HG02571 (cell line): ENCODE measurements at regions not wholly inside any gene's neighbourhood (a gene's known extent, or its start where the extent isn't known, plus 50 kb on each side); places are given as distances from the start of the nearest gene placed in this dataset.
"Not testable (repeated sequence)": the region's sequence is repeated elsewhere in the genome, so short reads cannot be mapped to it uniquely, and the experiment has no call there.

Source experiments
- ATAC-seq: cut with Tn5 transposase; IDR thresholded peaks from one replicate; pipeline ENCODE4 v1.9.1; 2021; ENCODE audit warnings: mild to moderate bottlenecking, moderate library complexity; ENCODE audit not compliant: unreplicated experiment

DNA sequence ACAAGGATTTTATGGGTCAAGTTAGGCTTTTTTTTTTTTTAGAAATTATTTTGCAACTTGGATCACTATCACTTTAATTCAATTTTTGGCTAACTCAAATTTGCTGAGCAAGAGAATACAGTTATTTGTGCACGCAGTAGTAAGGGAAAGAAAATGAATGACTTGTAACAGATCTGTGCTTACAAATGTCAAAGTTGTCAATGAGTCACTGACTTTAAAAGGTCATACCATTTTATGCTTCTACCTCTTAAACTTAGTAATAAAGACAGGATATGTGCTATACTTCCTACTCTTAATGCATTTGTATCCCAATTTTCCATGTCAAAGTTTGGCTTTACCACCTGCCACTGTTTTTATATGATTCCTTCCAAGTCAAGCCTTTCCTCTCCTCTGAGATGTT is 131.1 kb upstream of the FBXO33 start:
- no peak for ATAC-seq

DNA sequence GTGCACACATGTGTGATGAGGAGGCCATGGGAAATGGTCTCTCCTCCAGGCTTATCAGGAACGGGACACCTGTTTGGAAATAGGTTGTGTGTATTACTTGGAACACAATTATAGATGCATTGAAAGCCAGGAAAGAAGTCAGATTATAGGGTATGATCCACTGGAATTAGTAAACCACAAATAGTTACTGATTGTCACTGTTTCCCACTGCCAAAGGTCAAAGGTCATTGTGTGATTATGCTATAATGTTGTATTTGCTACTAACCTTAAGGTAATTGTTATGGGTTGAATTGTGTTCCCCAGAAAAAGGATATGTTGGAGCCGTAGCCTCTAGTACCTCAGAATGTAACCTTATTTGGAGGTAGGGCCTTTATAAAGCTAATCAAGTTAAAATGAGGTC is 129.9 kb upstream of the FBXO33 start:
- no peak for ATAC-seq

DNA sequence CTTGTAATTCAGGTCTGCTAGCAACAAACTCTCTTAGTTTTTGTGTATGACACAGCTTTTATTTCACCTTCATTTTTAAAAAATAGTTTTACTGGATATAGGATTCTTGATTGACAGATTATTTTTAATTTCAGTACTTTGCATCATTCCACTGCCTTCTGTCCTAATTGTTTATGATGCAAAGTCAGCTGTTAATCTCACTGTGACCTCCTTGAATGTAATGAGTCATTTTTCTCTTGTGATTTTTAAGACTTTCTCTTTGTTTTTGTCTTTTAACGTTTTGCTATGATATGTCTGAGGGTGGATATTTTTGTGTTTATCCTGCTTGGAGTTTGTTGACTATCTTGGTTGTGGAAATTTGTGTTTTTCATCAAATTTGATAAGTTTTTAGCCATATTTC is 126.3 kb upstream of the FBXO33 start:
- ATAC-seq, result no peak

DNA sequence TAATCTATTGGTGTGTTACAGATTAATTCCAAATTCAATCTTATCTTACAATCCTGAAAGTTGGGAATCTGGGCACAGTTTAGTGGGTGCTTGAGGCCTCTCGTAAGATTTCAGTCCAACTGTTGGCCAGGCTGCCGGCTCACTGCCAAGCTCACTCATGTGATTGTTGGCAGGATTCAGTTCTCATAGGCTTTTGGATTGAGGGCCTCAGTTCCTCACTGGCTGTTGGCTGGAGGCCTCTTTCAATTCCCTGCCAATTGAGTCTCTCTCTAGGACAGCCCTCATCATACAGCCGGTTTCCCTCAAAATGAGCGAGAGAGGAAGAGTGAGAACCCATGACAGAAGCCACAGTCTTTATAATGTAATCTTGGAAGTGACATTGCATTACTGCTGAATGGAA is 123.5 kb upstream of the FBXO33 start:
- ATAC-seq, result no peak

DNA sequence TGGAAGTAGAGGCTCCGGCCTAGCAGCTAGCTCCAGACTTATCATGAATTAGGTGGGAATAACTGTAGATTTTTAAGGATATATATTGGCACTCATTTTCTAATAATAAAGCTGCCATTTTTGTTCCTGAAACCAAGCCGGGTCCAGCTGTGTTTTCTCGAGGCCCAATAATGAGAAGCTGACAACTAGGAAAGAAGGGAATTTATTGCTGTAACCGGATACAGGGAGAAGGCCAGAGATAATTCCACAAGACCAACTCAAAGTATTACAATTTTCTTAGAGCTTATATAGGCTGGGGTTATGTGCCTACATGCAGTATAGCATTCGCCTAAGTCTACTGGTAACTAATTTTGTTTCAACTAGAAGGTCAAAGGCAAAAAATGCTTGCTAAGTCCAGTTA is 122.3 kb upstream of the FBXO33 start:
- ATAC-seq, result no peak

DNA sequence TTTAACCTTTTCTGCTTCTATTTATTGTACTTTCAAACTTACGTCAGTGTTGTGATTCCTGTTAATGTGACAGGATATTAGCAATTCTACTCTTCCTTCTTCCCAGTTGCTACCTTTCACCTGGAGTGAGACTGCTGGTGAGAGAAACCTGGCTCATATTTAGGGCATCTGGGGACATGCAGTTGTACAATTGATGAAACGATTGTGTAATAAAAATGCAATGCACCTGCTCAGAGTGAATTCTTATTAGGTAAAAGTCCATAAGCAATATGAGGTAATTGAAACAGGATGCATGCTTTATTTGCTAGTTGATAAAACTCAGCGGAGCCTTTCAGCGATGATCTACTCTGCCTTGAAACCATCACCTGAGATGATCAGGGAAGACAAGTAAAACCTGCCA is 116.1 kb upstream of the FBXO33 start:
- ATAC-seq, result no peak

DNA sequence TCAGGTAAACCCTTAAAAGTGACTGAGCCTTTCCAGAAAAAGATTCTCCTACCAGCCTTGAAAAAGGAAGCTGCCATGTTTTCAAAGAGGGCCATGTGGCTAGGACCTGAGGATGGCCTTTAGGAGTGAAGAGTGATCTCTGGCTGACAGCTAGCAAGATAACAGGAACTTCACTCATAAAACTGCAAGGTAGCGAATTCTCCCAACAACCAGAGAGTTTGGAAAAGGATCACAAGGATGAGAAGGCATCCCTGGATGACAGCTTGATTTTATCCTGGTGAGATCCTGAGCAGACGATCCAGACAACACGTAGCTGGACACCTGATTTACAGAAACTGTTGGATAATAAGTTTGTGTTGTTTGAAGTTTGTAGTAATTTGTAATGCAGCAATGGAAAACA is 115.6 kb upstream of the FBXO33 start:
- no peak for ATAC-seq

GRCh38 chr14:39505812-39506211 is 73.6 kb upstream of the FBXO33 start:
- no peak for ATAC-seq

DNA sequence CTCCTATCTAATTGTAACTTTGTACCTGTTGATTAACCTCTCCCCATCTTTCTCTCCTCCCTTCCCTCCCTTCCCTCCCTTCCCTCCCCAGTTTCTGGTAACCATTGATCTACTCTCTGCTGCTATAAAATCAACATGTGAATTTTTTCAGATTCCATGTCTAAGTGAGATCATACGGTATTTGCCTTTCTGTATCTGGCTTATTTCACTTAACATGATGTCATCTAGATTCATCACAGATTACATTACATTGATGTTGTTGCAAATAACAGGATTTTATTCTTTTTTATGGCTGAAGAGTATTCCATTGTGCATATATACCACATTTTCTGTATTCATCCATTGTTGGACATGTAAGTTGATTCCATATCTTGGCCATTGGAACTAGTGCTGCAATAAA is 68.0 kb upstream of the FBXO33 start:
- no peak for ATAC-seq

- no peak for ATAC-seq
Measured at GRCh38 chr14:39499514-39499913, 67.3 kb upstream of the FBXO33 start.

GRCh38 chr14:39497677-39498076 is 65.4 kb upstream of the FBXO33 start:
- ATAC-seq, result not testable (repeated sequence)

DNA sequence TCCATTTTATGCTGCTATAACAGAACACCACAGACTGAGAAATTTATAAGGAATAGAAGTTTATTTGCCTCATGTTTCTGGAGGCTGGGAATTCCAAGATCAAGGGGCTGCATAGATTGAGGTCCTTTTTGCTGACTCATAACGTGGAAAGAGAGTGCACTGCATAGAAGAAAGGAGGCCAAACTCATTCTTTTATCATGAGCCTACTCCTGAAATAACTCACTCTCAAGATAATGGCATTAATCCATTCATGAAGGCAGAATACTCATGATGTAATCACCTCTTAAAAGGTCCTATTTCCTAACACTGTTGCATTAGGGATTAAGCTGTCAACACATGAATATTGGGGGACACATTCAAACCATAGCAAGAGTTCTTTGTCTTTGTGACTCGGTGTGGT is 60.0 kb upstream of the FBXO33 start:
- ATAC-seq, result no peak

DNA sequence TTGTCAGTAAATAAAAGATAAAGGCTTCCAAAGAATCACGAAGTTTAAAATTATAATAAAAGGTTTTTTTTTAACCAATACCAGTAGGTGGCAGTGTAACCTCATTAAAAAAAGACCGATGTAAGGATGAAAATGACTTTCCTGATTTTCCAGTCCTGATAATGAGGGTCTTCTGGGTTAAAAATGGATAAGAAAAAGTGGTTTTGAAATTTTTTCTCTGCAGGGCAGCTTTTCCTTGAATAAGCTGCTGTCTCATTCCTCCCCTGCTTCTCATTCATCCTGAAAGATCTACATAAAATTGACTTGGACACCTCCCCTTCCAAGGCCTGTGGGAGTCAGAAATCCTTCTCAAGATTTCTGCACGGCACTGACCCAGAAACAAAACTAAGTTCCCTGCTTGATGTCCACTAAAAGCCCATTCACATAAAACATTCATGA is 58.9 kb upstream of the FBXO33 start:
- no peak for ATAC-seq

DNA sequence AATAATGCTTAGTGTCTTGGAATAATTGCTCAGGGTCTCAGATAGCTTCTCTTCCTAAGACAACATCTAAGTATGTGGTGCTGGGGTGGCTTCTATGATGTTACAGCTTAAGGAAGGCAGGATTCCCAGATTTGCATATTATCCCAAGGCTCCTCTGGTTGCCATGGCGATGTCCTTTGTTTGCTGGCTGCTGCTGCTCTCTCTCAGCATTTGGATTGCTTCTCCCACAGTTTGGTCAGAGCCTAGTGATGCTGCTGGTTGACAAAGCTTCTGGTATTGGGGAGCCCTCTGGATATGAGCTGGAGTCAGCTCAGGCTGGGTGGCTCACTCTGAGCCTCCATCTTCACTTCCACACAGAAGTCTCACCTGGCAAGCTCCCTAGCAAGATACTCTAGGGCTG is 56.4 kb upstream of the FBXO33 start:
- ATAC-seq, result no peak

DNA sequence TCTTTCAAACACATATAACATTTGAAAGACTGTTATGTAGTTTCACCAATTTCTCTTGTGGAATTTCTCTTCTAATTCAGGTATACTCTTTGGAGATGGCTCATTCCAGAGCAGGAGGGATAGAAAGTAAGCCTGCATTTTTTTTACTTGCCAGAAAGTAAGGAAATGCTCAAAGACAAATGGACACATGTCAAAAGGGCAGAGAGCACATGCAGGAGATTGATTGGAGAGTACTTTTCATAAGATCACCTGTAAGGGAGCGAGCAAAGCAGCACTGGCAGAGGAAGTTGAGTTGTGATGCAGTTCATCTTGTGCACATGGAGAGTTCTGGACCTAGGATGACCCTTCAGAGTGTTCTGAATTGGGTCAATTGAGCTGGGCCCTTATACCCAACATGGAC is 51.4 kb upstream of the FBXO33 start:
- ATAC-seq, result no peak
